ENCODE measurements at regions not wholly inside any gene's neighbourhood (a gene's known extent, or its start where the extent isn't known, plus 50 kb on each side); places are given as distances from the start of the nearest gene placed in this dataset.
"Not testable (repeated sequence)": the region's sequence is repeated elsewhere in the genome, so short reads cannot be mapped to it uniquely, and the experiment has no call there.

GRCh38 chr1:82154219-82154970, 353.7 kb downstream of the ADGRL2 start:
- no peak for DNase-seq

GRCh38 chr1:82153752-82154151, 353.0 kb downstream of the ADGRL2 start:
- DNase-seq, result no peak

- DNase-seq, result no peak
These were observed 352.5 kb downstream of the ADGRL2 start for GRCh38 chr1:82153272-82153629.

- no peak for DNase-seq
These were observed 351.9 kb downstream of the ADGRL2 start for GRCh38 chr1:82152356-82153271.

- DNase-seq, result no peak
These were observed 344.9 kb downstream of the ADGRL2 start for GRCh38 chr1:82145656-82146055.

GRCh38 chr1:82143108-82143833, 342.5 kb downstream of the ADGRL2 start:
- no peak for DNase-seq

- no peak for DNase-seq
These were observed 340.7 kb downstream of the ADGRL2 start for GRCh38 chr1:82141390-82141789.

GRCh38 chr1:82139751-82140468, 339.2 kb downstream of the ADGRL2 start:
- DNase-seq, result no peak

GRCh38 chr1:82136351-82136750, 335.6 kb downstream of the ADGRL2 start:
- DNase-seq, result not testable (repeated sequence)

- DNase-seq, result no peak
These were observed 325.1 kb downstream of the ADGRL2 start for GRCh38 chr1:82125866-82126265.

GRCh38 chr1:82125119-82125518, 324.4 kb downstream of the ADGRL2 start:
- DNase-seq, result no peak

GRCh38 chr1:82121421-82121820, 320.7 kb downstream of the ADGRL2 start:
- DNase-seq, result no peak

- DNase-seq, result no peak
These were observed 315.4 kb downstream of the ADGRL2 start for GRCh38 chr1:82116105-82116504.

- DNase-seq, result no peak
These were observed 314.2 kb downstream of the ADGRL2 start for GRCh38 chr1:82114887-82115286.

GRCh38 chr1:82110366-82111254, 309.9 kb downstream of the ADGRL2 start:
- no peak for DNase-seq

- no peak for DNase-seq
These were observed 308.1 kb downstream of the ADGRL2 start for GRCh38 chr1:82108843-82109242.

- no peak for DNase-seq
These were observed 305.9 kb downstream of the ADGRL2 start for GRCh38 chr1:82106672-82107071.

- no peak for DNase-seq
These were observed 298.4 kb downstream of the ADGRL2 start for GRCh38 chr1:82099170-82099569.

- DNase-seq, result no peak
These were observed 293.4 kb downstream of the ADGRL2 start for GRCh38 chr1:82094136-82094535.

GRCh38 chr1:82091729-82092128, 291.0 kb downstream of the ADGRL2 start:
- no peak for DNase-seq

GRCh38 chr1:82091265-82091664, 290.5 kb downstream of the ADGRL2 start:
- no peak for DNase-seq

GRCh38 chr1:82090104-82090503, 289.4 kb downstream of the ADGRL2 start:
- DNase-seq, result no peak

All from CD4-positive, alpha-beta T cell treated with Interleukin-15 for 1 hour (primary cell).